ENCODE measurements at regions not wholly inside any gene's neighbourhood (a gene's known extent, or its start where the extent isn't known, plus 50 kb on each side); places are given as distances from the start of the nearest gene placed in this dataset.
"Not testable (repeated sequence)": the region's sequence is repeated elsewhere in the genome, so short reads cannot be mapped to it uniquely, and the experiment has no call there.

- DNase-seq, result no peak
Measured at GRCh38 chr2:116776556-116776955, 1037.9 kb upstream of the DDX18 start.

- DNase-seq, result no peak
Measured at GRCh38 chr2:116787848-116788247, 1026.6 kb upstream of the DDX18 start.

- no peak for DNase-seq
Measured at GRCh38 chr2:116802671-116803070, 1011.8 kb upstream of the DDX18 start.

GRCh38 chr2:116804901-116805300 lies 1009.6 kb upstream of the DDX18 start:
- no peak for DNase-seq

GRCh38 chr2:116806505-116806904 lies 1008.0 kb upstream of the DDX18 start:
- not testable (repeated sequence) for DNase-seq

GRCh38 chr2:116809109-116809508 lies 1005.4 kb upstream of the DDX18 start:
- DNase-seq, result no peak

GRCh38 chr2:116810071-116810470 lies 1004.4 kb upstream of the DDX18 start:
- DNase-seq, result no peak

- DNase-seq, result no peak
Measured at GRCh38 chr2:116810645-116811044, 1003.8 kb upstream of the DDX18 start.

- no peak for DNase-seq
Measured at GRCh38 chr2:116819355-116819754, 995.1 kb upstream of the DDX18 start.

GRCh38 chr2:116820986-116821385 lies 993.5 kb upstream of the DDX18 start:
- DNase-seq, result no peak

- not testable (repeated sequence) for DNase-seq
Measured at GRCh38 chr2:116829543-116829942, 984.9 kb upstream of the DDX18 start.

- DNase-seq, result no peak
Measured at GRCh38 chr2:116832148-116832547, 982.3 kb upstream of the DDX18 start.

- DNase-seq, result no peak
Measured at GRCh38 chr2:116833052-116833451, 981.4 kb upstream of the DDX18 start.

- DNase-seq, result no peak
Measured at GRCh38 chr2:116842164-116842563, 972.3 kb upstream of the DDX18 start.

GRCh38 chr2:116859708-116860107 lies 954.8 kb upstream of the DDX18 start:
- DNase-seq, result no peak

GRCh38 chr2:116874021-116874420 lies 940.5 kb upstream of the DDX18 start:
- DNase-seq, result no peak

GRCh38 chr2:116877274-116877673 lies 937.2 kb upstream of the DDX18 start:
- no peak for DNase-seq

- no peak for DNase-seq
Measured at GRCh38 chr2:116877944-116878343, 936.5 kb upstream of the DDX18 start.

GRCh38 chr2:116879650-116880160 lies 934.8 kb upstream of the DDX18 start:
- no peak for DNase-seq

- DNase-seq, result no peak
Measured at GRCh38 chr2:116891191-116891590, 923.3 kb upstream of the DDX18 start.

GRCh38 chr2:116911540-116911939 lies 903.0 kb upstream of the DDX18 start:
- no peak for DNase-seq

- DNase-seq, result no peak
Measured at GRCh38 chr2:116915673-116916072, 898.8 kb upstream of the DDX18 start.

- no peak for DNase-seq
Measured at GRCh38 chr2:116917196-116917595, 897.3 kb upstream of the DDX18 start.

- no peak for DNase-seq
Measured at GRCh38 chr2:116918574-116918973, 895.9 kb upstream of the DDX18 start.

GRCh38 chr2:116922414-116922813 lies 892.1 kb upstream of the DDX18 start:
- DNase-seq, result no peak

GRCh38 chr2:116924509-116924908 lies 890.0 kb upstream of the DDX18 start:
- DNase-seq, result no peak

Measured in KG1 (cell line).